LNCaP clone FGC (cell line): ENCODE measurements at regions not wholly inside any gene's neighbourhood (a gene's known extent, or its start where the extent isn't known, plus 50 kb on each side); places are given as distances from the start of the nearest gene placed in this dataset.

ENCODE experiments used
- DNase-seq: peaks from one replicate; pipeline ENCODE4 v3.0.0-alpha.2; 2011; ENCODE audit warnings: low read depth
- H3K4me3 ChIP-seq: 2 replicates; pipeline ENCODE4 v1.5.1; 2011; ENCODE audit warnings: mild to moderate bottlenecking, low read depth, low read length, control low read depth
- TF ChIP-seq, protein P1 (sequence below): IDR thresholded peaks from 2 replicates; pipeline ENCODE4 v1.5.1; 2012; ENCODE audit warnings: mild to moderate bottlenecking; ENCODE audit not compliant: control insufficient read depth, insufficient read depth; ENCODE audit errors: extremely low read depth

DNA sequence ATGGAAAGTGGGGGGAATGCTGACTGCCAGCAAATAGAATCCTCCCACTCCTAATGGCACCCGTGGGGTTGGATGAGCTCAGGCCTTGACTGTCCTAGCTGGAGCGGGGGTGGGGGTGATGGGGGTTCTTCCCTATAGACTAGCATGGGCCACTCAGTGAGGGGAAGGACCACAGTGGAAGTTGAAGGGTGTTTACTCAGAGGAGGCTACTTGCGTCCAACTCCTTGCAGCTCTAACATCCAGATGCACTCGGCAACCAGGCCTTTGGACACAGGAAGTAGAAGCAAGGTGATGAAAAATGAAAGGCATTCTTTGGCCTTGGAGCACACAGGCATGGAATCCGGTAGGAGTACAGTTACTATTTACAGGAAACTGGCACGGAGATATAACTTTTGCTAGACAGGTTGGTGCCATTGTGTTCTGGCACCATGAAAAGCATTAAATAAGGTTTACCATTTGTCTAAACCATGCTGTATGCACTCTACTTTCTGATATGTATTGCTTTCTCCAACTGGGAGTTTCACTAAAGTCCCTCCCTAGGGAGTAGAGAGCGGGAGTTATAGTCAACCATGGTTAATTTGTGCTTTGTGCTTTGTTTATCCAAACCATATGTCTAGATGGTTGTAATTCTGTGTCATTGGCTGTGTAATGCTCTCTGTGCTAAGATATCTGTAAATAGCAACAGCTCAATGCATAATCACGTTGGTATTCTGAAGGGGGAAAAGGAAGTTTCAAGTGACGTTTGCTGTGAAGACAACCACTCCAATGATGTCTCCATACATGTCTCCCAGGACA, 125.3 kb downstream of the TSHZ3 start:
- no peak overlapping the region for H3K4me3 ChIP-seq
- TF ChIP-seq, protein P1, sequence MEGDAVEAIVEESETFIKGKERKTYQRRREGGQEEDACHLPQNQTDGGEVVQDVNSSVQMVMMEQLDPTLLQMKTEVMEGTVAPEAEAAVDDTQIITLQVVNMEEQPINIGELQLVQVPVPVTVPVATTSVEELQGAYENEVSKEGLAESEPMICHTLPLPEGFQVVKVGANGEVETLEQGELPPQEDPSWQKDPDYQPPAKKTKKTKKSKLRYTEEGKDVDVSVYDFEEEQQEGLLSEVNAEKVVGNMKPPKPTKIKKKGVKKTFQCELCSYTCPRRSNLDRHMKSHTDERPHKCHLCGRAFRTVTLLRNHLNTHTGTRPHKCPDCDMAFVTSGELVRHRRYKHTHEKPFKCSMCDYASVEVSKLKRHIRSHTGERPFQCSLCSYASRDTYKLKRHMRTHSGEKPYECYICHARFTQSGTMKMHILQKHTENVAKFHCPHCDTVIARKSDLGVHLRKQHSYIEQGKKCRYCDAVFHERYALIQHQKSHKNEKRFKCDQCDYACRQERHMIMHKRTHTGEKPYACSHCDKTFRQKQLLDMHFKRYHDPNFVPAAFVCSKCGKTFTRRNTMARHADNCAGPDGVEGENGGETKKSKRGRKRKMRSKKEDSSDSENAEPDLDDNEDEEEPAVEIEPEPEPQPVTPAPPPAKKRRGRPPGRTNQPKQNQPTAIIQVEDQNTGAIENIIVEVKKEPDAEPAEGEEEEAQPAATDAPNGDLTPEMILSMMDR = no peak
- no peak for DNase-seq

GRCh38 chr19:31220540-31220939, 128.7 kb downstream of the TSHZ3 start:
- DNase-seq = no peak
- H3K4me3 ChIP-seq = no peak overlapping the region
- TF ChIP-seq, protein P1 = no peak

GRCh38 chr19:31214997-31215396, 134.2 kb downstream of the TSHZ3 start:
- DNase-seq = no peak
- TF ChIP-seq, protein P1 = no peak
- H3K4me3 ChIP-seq = no peak overlapping the region

GRCh38 chr19:31214086-31214485, 135.2 kb downstream of the TSHZ3 start:
- TF ChIP-seq, protein P1 = no peak
- no peak overlapping the region for H3K4me3 ChIP-seq
- DNase-seq = no peak

DNA sequence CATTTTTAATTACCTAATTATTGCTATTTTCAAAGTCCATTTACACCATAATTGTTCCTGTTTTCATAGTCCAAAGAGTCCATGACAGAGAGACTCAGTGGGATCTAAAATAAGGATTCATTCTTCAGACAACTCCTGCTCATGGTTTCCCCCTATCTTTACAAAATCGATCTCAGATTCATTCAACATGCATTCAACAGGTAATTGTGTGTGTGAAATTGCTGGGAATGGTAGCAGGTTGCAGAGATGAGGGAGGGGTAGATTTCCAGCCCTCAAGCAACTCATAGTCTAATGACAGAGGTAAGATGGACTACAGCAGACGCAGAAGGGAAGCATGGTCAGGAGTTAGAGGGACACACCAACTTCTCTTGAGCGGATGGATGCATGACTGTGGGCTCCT, 138.1 kb downstream of the TSHZ3 start:
- TF ChIP-seq, protein P1 = no peak
- no peak overlapping the region for H3K4me3 ChIP-seq
- DNase-seq = no peak

DNA sequence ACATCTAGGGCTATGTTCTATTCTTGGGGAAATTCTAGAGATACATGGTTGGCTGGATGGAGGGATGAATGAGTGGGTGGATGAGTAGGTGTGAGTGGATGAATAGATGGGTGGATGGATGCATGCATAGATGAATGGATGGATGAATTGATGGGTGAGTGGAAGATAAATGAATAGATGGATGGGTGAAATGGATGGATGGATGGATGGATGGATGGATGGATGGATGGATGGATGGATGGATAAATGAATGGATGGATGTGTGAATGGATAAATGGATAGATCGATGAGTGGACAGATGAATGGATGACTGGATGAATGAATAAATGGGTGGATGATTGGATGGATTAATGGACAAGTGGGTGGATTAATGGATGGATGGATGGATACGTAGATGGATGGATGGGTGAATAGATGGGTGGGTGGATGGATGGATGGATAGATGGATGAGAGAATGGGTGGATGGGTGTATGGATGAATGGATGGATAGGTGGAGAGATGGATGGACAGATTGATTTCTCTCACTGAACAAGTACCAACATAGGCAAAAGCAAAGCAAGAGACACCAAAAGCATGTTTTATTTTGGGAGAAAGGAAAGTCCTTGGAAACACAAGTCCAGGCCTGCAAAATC, 143.2 kb downstream of the TSHZ3 start:
- DNase-seq = no peak
- no peak overlapping the region for H3K4me3 ChIP-seq
- TF ChIP-seq, protein P1 = no peak
